K562 (cell line): ENCODE measurements at regions not wholly inside any gene's neighbourhood (a gene's known extent, or its start where the extent isn't known, plus 50 kb on each side); places are given as distances from the start of the nearest gene placed in this dataset.

ENCODE experiments used
- ATAC-seq: fragments of 200-7000 bp; cut with Tn5 transposase; 3 replicates; pipeline ENCODE4 v1.9.1; 2020; ENCODE audit warnings: moderate library complexity
- BruUV-seq: library from RNA; stranded (reverse); fragments of 400-500 nt; replicated peaks from 2 replicates; lab custom pipeline; 2021; lab: Mats Ljungman, UMichigan
- CTCF ChIA-PET: fragments of 300-600 bp; formaldehyde crosslinking; extraction: SDS; loops from one replicate; lab custom pipeline; 2021; ENCODE audit warnings: low intra/inter-chr PET ratio; lab: Yijun Ruan, JAX
- POLR2A ChIA-PET: fragments of 300-600, 350-650 bp; sonication (Branson Sonifier 250); formaldehyde crosslinking; extraction: SDS; loops from one replicate; lab custom pipeline; 2021; ENCODE audit warnings: antibody characterized with exemption, inconsistent platforms; lab: Yijun Ruan, JAX
- DNase-seq, 4 experiments: peaks; one replicate each; pipeline versions ENCODE4 v3.0.0 to v3.0.0-alpha.2; 2011 to 2018; ENCODE audit warnings: low spot score in 3 of 4, mixed read lengths in 3 of 4; ENCODE audit errors: extremely low read depth in 1 of 4
- FAIRE-seq: peaks from 2 replicates; lab custom pipeline; 2011; peaks lifted over from hg19 to GRCh38; lab: Jason Lieb, UNC
- H2AFZ ChIP-seq: 2 replicates; pipeline ENCODE4 v1.6.0; 2011; ENCODE audit warnings: low read depth, low read length, control low read depth, inconsistent platforms
- H3K27ac ChIP-seq: fragments of 200-600 bp; 3 replicates; pipeline ENCODE4 v1.8.0; 2011; ENCODE audit warnings: low read depth, mild to moderate bottlenecking, control low read depth, inconsistent platforms, low read length, moderate library complexity, mixed read lengths; ENCODE audit errors: extremely low read depth
- H3K27me3 ChIP-seq, 2 experiments: fragments of 300-600 bp in 1 of 2; 2 replicates in 1 of 2; 3 replicates in 1 of 2; pipeline versions ENCODE4 v1.6.0 to v1.8.0; 2011; ENCODE audit warnings: inconsistent platforms in 2 of 2, low read length in 2 of 2, mild to moderate bottlenecking in 1 of 2, mixed read lengths in 1 of 2, moderate library complexity in 1 of 2; ENCODE audit not compliant: control insufficient read depth in 2 of 2, insufficient read depth in 2 of 2
- H3K36me3 ChIP-seq: fragments of 300-600 bp; 3 replicates; pipeline ENCODE4 v1.8.0; 2011; ENCODE audit warnings: mild to moderate bottlenecking, low read length, inconsistent platforms; ENCODE audit not compliant: control insufficient read depth, insufficient read depth
- H3K4me1 ChIP-seq, 2 experiments: fragments of 200-600 bp in 1 of 2; replicated peaks in 1 of 2; 2 replicates in 1 of 2; 3 replicates in 1 of 2; pipeline versions ENCODE4 v1.5.1 to v1.8.0; 2011; ENCODE audit warnings: inconsistent platforms in 2 of 2, low read length in 2 of 2, mild to moderate bottlenecking in 1 of 2, mixed read lengths in 1 of 2, moderate library complexity in 1 of 2; ENCODE audit not compliant: control insufficient read depth in 2 of 2, insufficient read depth in 2 of 2
- H3K4me2 ChIP-seq: 2 replicates; pipeline ENCODE4 v1.6.1; 2011; ENCODE audit warnings: low read length, control low read depth, inconsistent platforms, mixed read lengths; ENCODE audit not compliant: insufficient read depth
- H3K4me3 ChIP-seq: fragments of 200-600 bp; sonication (generic), shearing (Covaris generic); 2 replicates; pipeline ENCODE4 v1.5.1; 2016; ENCODE audit warnings: control low read depth, inconsistent platforms
- H3K79me2 ChIP-seq: fragments of 200-600 bp; 3 replicates; pipeline ENCODE4 v1.8.0; 2011; ENCODE audit warnings: low read length, inconsistent platforms; ENCODE audit not compliant: control insufficient read depth, insufficient read depth
- H3K9ac ChIP-seq, 2 experiments: 2 replicates each; pipeline versions ENCODE4 v1.6.0 to v1.6.1; 2011; ENCODE audit warnings: low read depth in 2 of 2, low read length in 2 of 2, control low read depth in 1 of 2, inconsistent platforms in 1 of 2, mild to moderate bottlenecking in 1 of 2, mixed read lengths in 1 of 2; ENCODE audit not compliant: insufficient read depth in 1 of 2
- H3K9me1 ChIP-seq: one replicate; pipeline ENCODE4 v1.6.0; 2011; ENCODE audit warnings: inconsistent platforms, mild to moderate bottlenecking, low read length, moderate library complexity; ENCODE audit not compliant: control insufficient read depth, insufficient read depth
- H3K9me3 ChIP-seq: replicated peaks from 2 replicates; pipeline ENCODE4 v1.5.1; 2011; ENCODE audit warnings: low read depth, low read length, inconsistent platforms; ENCODE audit not compliant: control insufficient read depth, insufficient read depth
- H4K20me1 ChIP-seq: replicated peaks from 2 replicates; pipeline ENCODE4 v1.6.1; 2011; ENCODE audit warnings: low read length, inconsistent platforms, mixed read lengths; ENCODE audit not compliant: control insufficient read depth, insufficient read depth
- SRSF9 ChIP-seq: fragments of 200-400 bp; formaldehyde crosslinking; IDR thresholded peaks from 2 replicates; pipeline ENCODE4 v1.6.1; 2017; ENCODE audit warnings: low read depth, low read length, borderline replicate concordance
- TRIM28 ChIP-seq: fragments of 450-650 bp; IDR thresholded peaks from 2 replicates; pipeline ENCODE4 v1.6.1; 2017
- ZNF316 ChIP-seq: fragments of 450-650 bp; IDR thresholded peaks from 2 replicates; pipeline ENCODE4 v1.6.1; 2016
- ZNF551 ChIP-seq: fragments of 250-450 bp; sonication (Bioruptor Pico); IDR thresholded peaks from 2 replicates; pipeline ENCODE4 v1.5.0; 2021; ENCODE audit warnings: mild to moderate bottlenecking, moderate library complexity
- WGBS: fragments of 100-300 bp; shearing (Covaris generic); methylation state at CpG from one replicate; pipeline ENCODE4 v1.1.6; 2016; ENCODE audit warnings: low coverage, mixed read lengths; ENCODE audit not compliant: insufficient coverage; ENCODE audit errors: missing lambda C conversion rate; 5-methylcytosine and 5-hydroxymethylcytosine counted together
- in situ Hi-C: fragments of 300-500 bp; cut with MboI; formaldehyde crosslinking; loops from 4 replicates; pipeline ENCODE4 v1.15.0; 2018; ENCODE audit warnings: inconsistent platforms, mixed read lengths
- intact Hi-C: fragments of 100-400 bp; cut with micrococcal nuclease; formaldehyde crosslinking; loops from 2 replicates; pipeline ENCODE4 v1.14.2; 2022
- TF ChIP-seq, protein P1 (sequence below): sonication (generic); formaldehyde crosslinking; IDR thresholded peaks from 2 replicates; pipeline ENCODE4 v1.8.0; 2022; ENCODE audit warnings: mild to moderate bottlenecking, low read depth, missing genetic modification reagents

DNA sequence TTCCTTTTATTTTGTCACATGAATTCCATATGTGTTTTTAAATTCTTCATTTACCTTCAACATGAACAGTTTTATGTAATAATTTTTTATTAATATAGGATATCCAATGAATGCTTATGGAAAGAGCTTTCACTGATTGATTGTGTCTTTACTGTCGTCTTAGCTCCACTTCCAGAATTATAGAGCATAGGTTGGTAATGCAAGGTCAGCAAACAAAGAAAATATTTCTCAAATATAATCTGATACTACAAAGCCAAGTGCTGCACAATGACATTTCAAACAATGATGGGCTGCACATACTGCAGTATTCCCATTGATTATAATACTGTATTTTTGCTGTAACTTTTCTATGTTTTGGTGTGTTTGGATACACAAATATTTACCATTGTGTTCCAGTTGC, 275.7 kb upstream of the RSPO3 start:
- Histone ChIP-seq H3K9ac (no peak overlapping the region), H3K27ac (no peak overlapping the region), H3K9me1 (no peaks in the 10 kb centered on the region), H4K20me1 (no peaks in the 10 kb centered on the region), H3K4me3 (no peak overlapping the region), H3K9me3 (no peaks in the 10 kb centered on the region), H3K79me2 (no peaks in the 10 kb centered on the region), H3K4me1 (no peaks in the 10 kb centered on the region), H3K27me3 (no peaks in the 10 kb centered on the region)
- WGBS, result 5% methylated on average over 1 of the region's 1 CpG
- FAIRE-seq, result no peak
- intact Hi-C loops, result no loop called here
- ATAC-seq, result no peak
- CTCF ChIA-PET, result no interaction called here
- POLR2A ChIA-PET, result no interaction called here
- no peak for DNase-seq
- TF ChIP-seq, protein P1, sequence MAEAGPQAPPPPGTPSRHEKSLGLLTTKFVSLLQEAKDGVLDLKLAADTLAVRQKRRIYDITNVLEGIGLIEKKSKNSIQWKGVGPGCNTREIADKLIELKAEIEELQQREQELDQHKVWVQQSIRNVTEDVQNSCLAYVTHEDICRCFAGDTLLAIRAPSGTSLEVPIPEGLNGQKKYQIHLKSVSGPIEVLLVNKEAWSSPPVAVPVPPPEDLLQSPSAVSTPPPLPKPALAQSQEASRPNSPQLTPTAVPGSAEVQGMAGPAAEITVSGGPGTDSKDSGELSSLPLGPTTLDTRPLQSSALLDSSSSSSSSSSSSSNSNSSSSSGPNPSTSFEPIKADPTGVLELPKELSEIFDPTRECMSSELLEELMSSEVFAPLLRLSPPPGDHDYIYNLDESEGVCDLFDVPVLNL (CRISPR knock-in tag), result no peak
- TF ChIP-seq ZNF551 (CRISPR knock-in tag) (no peak), SRSF9 (no peak)
- TF ChIP-seq, all 486 proteins: peak for 0
- Histone ChIP-seq H2AFZ (no peak overlapping the region), H3K4me2 (no peak overlapping the region), H3K36me3 (no peaks in the 10 kb centered on the region)
- BruUV-seq, result no TSS peak
- in situ Hi-C loops, result no loop called here

DNA sequence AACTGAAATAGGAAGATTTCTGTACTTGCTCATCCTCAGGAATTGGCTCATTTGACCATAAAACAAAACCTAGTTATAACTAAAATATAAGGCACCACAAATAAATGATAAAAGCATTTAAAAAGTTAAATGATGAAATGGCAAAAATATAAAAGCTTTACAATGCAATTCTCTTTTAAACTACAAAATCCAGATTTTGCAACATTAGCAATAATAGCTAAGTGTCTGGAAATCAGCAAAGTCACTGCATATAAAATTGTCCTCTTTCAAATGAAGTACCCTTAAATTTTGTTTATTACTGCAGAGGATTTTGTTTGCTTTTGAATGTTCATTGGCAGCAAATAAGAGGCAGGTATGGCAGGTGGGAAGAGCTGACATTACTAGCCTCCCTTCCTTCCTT, 270.4 kb upstream of the RSPO3 start:
- Histone ChIP-seq H3K4me1 (no peaks in the 10 kb centered on the region), H3K36me3 (no peaks in the 10 kb centered on the region), H3K9me3 (no peaks in the 10 kb centered on the region), H3K79me2 (no peaks in the 10 kb centered on the region), H3K9me1 (no peaks in the 10 kb centered on the region)
- no peak for ATAC-seq
- peak; percentile 44; the same call in 1 of the 2 replicates for TF ChIP-seq ZNF316
- no peak for TF ChIP-seq TRIM28
- TF ChIP-seq, all 486 proteins: peak for 1
- Histone ChIP-seq H4K20me1 (no peaks in the 10 kb centered on the region), H3K27me3 (no peaks in the 10 kb centered on the region), H3K9ac (no peak overlapping the region), H2AFZ (no peak overlapping the region), H3K4me3 (no peak overlapping the region), H3K27ac (no peak overlapping the region), H3K4me2 (no peak overlapping the region)
- BruUV-seq, result no TSS peak
- intact Hi-C loops, result no loop called here
- no peak for FAIRE-seq
- ChIA-PET CTCF (no interaction called here), POLR2A (no interaction called here)
- no peak for DNase-seq
- in situ Hi-C loops, result no loop called here
